Stimulated activated naive CD4-positive, alpha-beta T cell treated with Interleukin-2 at 50 U/mL for 16 hours (primary cell): ENCODE measurements at regions not wholly inside any gene's neighbourhood (a gene's known extent, or its start where the extent isn't known, plus 50 kb on each side); places are given as distances from the start of the nearest gene placed in this dataset.
A peak's percentile ranks its signal among the peaks of the same experiment; 100 is the strongest.
"Not testable (repeated sequence)": the region's sequence is repeated elsewhere in the genome, so short reads cannot be mapped to it uniquely, and the experiment has no call there.

Experiments used
- DNase-seq: peaks from one replicate; lab custom pipeline; 2025; lab: John Stamatoyannopoulos, UW

DNA sequence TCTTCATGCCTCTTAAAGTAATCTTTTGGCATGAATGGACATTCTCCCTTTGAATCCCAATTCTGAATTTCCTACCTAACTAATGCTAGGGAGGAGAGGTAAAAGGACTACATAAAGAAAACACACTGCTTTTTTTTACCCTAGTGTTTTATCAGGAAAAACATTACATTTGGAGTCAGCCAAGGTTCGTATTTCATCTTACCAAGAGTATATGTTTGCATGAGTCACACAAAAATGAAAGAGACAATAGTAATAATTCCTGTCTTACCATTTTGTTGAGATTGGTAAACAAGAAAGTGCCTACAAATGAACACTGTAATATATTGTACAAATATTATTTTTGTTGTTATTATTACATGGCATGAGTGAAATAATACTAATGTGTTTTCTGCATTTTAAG, 112.9 kb upstream of the WARS2 start:
- no peak for DNase-seq

DNA sequence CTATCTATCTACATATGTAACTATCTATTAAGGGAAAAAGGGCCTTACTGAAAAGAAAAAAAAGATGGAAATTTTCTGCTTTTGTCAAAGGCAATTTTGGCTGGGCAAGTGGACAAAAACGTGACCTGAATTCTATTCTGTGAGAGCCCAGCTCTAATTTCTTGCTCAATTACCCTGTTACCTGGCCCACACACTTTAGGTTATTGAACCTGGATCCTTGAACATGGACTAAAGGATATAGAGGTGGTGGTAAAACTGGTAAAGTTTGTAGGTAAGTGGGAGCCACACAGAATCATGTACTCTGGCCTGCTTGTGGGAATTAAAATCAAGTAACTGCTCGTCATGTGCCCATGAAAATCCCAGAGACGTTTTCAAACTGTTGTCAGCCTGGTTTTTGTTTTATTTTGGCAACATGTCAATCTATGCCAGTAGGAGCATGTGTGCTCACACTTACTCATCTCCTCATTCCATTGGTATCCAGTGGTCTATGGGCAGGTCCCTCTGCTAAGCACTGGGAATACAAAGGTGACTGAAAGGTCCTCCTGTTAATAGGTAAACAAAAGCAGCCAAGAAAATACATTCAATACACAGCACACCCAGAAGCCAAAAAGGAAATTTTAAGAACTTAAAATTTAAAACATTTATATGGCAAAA, 113.7 kb upstream of the WARS2 start:
- DNase-seq = no peak

DNA sequence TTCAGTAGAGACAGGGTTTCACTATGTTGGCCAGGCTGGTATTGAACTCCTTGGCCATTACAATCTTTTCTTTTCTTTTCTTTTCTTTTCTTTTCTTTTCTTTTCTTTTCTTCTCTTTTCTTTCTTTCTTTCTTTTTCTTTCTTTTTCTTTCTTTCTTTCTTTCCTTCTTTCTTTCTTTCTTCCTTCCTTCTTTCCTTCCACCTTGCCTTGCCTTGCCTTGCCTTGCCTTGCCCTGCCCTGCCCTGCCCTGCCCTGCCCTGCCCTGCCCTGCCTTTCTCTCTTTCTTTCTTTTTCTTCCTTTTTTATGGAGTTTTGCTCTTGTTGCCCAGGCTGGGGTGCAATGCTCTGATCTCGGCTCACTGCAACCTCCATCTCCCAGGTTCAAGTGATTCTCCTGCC, 112.5 kb upstream of the HAO2 start:
- DNase-seq = not testable (repeated sequence)

DNA sequence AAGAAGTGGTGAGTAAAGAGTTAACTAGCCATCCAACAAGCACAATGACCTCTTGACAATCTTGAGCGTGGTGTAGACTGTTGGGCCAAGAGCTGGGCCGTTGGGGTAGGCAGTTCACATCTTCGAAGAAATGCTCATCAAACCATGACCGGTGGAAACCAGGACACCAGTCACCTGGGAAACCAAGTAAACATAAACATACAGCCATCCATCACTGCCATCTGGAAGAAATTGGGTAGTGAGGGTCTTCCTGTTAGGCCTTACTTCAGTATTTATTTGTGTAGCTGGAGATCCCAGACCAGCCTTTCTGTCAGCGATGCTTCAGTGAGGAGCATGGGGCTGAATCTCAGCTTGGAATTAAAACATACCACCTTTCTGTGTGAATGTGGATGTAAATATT, 108.1 kb upstream of the HAO2 start:
- DNase-seq = no peak

DNA sequence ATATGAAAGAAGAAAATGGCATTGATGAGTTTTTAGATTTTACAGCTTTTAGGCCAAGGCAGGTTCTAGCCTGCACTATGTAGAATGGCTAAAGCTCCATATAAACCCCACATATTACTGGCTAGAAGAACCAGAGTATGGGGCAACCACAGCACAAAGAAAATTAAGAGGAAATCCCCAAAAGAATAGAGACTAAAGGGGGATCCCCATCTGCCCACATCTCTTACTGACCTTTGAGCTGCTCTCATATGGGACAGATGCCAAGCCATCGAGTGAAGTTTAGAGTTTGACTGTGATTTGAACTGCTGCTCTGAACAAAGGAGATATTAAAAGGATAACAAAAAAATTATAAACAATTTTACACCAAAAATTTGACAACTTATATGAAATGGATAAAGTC, 102.2 kb upstream of the HAO2 start:
- DNase-seq = no peak

DNA sequence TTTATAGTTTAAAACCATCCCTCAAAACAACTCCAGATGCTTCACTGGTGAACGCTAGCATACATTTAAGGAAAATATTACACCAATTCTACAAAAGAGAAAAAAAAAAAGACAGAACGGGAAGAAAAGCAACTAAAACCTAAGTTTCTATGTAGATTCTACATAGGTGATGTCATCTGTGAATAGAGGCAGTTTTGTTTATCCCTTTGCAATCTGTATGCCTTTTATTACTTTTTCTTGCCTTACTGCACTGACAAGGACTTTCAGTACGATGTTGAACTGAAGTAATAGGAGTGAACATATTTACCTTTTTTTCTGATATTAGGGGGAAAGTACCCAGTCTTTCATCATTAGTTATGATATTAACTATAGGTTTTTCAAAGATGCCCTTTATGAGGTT, 101.7 kb upstream of the HAO2 start:
- no peak for DNase-seq

DNA sequence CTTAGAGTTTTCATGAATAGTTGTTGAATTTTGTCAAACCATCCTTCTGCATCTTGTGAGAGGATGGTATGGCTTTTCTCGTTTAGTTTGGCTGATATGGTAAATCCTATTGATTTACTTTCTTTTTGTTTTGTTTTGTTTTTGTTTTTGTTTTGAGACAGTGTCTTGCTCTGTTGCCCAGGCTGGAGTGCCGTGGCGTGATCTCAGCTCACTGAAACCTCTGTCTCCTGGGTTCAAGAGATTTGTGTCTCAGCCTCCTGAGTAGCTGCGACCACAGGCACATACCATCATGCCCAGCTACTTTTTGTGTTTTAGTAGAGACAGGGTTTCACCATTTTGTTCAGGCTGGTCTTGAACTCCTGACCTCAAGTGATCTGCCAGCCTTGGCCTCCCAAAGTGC, 101.3 kb upstream of the HAO2 start:
- not testable (repeated sequence) for DNase-seq

DNA sequence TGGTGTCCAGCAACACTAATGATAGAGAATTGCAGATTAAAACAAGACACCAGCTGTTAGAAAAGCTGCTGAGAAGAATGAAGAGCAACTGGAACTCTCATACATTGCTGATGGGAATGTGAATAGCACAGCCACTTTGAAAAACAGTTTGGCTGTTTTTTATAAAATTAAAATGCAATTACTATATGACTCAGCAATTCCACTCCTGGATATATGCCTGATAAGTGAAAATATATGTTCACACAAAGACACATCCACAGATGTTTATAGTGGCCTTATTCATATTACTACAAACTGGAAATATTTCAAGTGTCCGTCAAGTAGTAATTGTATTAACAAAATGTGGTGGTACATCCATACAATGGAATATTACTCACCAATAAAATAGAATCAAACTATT, 99.7 kb upstream of the HAO2 start:
- DNase-seq = no peak

DNA sequence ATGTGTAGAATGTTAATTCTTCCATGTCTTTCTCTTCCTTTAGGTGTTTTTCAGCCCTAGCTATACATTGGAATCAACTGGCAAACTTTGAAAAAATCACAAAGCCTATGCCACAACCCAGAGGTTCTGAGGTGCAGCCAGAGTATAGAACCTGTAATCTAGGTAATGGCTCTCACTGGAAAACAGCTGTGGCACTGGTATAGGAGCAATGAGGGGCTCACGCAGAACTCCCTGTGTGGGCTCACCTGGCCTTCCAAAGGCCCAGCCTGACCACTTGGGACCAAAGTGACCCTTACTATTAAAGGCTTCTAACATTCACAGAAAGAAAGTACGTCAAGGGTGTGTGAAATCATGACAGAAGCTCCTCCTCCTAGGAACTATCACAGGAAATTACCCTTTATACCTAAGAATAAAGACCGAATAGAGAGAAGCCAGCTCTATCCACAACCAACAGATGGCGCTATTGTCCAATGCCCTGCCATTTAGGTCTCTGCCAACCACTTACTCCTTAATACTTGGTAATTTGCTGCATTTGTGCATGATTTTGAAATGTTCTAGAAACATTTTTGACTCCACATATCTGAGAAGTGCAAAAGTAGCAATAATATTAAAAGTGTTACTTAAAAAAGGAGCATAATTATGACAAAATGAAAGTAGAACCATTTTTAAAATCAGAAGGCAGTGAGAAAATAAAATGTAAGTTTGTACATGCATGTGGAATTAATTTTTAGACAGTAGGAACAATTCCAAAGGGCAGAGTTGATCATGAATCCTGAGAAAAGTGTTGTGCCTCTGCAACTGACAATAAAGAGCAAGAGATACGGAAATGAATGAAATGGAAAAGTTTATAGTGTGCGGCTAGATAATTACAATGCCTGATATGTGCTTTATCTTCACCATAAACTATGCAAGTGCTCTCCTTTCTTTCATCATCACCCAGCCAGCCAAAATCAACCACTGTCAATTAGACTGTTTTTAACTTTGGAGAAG, 93.1 kb upstream of the HAO2 start:
- DNase-seq = peak; percentile 9

DNA sequence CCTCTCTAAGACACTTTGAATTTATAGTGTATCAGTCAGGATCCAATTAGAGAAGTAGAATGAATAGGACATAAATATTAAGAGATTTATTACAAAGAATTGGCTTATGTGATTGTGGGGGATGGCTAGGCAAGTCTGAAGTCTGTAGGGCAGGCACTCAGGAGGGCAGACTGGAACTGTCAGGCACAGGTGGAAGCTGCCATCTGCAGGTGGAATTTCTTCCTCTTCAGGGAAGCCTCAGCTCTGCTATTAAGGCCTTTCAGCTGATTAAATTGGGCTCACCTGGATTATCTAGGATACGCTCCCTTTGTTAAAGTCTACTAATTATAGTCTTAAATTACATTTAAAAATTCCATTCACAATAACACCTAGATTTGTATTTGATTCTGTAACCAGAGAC, 92.0 kb upstream of the HAO2 start:
- no peak for DNase-seq

DNA sequence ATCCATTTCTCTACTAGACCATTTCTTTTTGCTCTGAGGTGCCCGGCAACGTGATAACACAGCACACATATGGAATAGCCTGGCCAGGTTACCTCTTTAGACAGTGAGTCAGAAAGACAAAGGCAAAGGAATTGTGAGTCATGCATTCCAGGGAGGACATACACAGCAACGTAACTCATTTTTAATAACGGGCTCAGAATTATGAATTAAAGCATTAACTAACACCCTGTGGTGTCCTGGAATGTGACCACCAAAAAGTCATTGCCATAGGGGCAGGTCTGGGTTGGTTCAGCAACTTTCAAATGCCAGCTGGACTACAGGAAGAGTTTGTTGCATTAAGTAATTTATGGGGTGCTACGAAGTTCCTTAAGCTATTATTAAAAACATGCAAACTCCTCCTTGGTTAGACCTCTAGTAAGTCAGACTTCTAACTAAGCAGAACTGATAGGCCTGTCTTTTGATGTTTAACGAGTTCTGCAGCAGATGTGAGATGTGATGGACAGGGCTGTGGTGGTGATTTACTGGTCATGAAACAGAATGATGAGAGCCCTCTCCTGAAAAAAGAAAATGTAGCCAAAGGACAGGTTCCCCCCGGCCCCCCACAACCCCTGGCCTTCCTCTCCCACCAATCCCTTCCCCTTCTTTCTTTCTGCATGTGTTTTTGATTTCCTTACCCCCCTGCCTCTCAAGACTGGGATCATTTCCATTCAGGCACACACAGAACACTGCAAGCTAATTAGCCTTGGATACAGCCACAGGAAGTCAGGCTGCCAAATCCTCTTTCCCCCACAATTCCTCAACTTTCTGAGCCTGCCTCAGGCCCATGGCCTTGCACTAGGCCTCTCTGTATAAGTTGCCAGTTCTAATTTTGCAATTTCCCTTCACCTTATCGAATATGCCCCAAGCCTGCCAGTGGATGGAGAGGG, 88.9 kb upstream of the HAO2 start:
- no peak for DNase-seq

DNA sequence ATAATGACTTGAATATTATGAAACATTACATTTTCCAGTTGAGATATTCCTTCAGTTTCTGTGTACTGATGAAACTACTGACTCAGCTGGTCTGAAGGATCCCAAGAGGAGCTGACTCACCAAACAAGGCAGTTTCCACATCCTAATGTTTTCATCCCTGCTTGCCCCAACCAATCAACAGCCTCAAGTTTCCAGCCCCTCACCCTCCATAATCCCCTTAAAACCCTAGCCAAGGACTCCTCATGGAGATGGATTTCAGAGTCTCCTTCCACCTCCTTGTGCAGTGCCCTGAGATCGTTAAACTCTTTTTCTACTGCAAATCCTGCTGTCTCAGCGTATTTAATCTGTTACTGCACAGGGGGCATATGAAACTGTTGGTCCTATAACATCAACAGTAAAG, 83.1 kb upstream of the HAO2 start:
- DNase-seq = no peak

DNA sequence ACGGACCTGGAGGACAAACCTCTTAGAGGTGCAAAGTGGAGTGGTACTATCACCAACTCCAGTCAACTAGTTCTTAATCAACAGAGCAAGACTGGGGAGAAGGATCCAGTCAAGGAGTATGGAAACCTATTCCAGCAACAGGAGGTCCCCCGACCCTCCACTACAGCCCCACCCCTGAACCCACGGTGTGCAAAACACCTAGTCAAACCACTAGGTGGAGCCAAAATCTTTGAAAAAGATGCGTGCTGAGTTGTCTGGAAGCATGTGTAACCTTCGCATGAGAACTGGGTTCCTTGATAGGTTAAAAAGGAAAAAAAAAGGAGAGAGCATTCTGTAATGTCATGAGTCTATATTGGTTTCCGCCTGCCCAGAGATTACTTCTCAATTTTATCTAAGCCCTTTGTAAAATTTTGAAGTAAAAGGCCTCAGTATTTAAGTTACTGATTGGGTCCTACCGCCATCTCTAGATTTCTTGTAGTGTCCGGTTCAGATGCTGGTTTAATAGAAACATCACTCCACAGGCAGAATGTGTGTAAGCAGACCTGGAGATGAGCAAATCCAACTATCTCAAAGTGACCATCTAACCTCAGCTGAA, 81.9 kb upstream of the HAO2 start:
- no peak for DNase-seq

DNA sequence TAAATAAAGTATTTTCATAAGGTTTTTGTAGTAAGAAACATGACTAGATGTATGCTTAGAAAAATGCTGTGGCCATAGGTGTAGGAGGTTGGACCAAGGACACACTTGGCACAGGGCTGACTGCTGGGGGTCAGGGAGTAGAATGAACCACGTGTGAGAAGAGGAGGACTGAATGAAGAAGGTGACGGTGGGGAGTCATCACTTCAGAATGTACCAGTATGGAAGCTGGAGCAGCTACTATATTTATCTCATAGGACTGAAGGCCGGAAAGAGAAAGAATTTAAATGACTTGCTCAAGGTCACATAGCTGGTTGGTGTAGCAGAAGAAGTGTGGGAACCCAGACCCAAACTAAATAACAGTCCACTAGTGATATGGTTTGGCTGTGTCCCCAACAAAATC, 79.8 kb upstream of the HAO2 start:
- DNase-seq = no peak

DNA sequence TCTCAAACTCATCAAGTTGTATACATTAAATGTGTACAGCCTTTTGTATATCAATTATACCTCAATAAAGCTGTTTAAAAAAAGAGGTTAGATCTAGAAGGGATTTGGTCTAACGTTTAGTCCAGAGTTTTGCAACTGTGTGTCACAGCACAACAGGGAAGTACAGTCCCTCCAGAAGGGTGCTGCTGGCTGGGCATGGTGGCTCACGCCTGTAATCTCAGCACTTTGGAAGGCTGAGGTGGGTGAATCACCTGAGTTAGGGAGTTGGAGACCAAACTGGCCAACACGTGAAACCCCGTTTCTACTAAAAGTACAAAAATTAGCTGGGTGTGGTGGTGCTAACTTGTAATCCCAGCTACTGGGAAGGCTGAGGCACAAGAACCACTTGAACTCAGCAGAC, 78.3 kb upstream of the HAO2 start:
- DNase-seq = no peak

DNA sequence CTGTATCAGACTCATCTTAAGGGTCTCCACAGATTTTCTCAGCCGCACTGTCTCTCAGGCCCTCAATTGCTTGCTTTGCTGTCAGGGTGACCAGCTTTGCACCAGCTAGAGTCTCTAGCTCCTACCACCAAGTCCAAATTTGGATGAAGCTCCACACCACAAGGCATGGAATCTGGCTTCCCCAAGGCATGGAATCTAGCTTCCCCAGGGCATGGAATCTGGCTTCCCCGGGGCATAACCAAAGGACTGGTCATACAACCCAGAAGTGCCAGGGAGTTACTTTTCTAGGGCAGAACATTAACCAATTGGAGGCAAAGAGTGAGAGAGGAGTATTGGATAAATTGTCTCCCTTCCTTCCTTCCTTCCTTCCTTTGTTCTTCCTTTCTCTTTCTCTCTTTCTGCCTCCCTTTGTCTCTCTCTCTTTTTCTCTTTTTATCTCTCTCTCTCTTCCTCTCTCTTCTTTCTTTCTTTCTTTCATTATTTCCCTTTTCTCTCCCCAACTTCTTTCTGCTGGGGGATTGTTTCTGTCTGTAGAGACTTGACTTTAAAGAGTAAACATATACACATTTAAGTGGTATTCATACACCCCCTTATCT, 76.9 kb upstream of the HAO2 start:
- no peak for DNase-seq

DNA sequence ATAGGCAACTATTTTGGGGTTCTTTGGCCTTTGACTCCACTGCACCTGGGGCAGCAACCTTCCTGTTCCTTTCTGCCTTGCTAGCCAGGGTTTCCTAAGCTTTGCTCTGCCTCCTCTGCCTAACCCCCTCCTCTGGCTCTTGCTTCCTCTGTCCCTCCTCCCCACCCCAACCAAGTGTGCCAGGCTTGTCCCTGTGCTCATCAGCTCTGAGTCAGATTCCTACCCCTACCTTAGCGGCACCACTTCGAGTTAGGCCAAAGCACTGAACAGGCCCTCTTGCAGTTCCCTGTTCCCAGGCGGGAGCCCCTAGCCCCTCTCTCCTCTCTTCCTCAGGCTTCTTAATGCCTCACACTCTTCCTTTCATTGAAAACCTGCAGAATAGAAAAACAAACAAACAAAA, 74.8 kb upstream of the HAO2 start:
- DNase-seq = no peak

DNA sequence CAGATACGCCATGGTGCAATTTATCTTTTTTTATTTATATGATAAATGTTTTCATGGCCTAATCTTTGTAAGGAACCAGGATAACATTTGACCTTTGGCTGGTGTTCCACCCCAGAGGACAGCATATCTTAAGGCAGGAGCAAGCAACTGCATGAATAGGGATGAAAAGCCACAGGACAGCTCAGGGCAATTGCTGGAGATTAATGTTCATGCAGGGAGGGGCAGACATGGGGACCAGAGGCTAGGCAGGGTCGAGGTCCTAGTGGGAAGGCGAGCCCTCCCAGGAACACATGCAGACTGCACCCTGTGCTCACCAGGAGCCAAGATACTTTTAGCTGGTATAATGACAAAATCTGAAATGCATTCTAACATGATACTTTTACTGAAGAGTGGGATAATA, 74.4 kb upstream of the HAO2 start:
- DNase-seq = no peak

DNA sequence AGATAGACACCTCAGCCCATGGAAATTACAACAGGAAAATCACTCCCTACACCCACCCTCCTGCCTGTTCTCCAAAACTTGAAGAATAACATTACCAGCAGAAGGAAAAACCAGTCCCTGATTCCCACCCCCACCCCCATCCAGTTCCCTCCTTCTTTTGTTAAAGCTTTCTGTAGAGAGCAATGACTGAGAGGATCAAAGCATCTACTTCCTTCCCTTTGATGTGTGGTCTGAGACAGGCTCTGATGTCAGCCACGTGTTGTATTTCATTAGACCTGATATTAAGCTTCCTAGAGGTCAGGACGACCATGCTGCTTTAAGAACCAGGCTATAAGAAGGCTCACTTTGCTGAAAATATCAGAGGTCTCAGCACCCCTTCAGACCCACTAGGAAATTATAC, 73.9 kb upstream of the HAO2 start:
- no peak for DNase-seq

DNA sequence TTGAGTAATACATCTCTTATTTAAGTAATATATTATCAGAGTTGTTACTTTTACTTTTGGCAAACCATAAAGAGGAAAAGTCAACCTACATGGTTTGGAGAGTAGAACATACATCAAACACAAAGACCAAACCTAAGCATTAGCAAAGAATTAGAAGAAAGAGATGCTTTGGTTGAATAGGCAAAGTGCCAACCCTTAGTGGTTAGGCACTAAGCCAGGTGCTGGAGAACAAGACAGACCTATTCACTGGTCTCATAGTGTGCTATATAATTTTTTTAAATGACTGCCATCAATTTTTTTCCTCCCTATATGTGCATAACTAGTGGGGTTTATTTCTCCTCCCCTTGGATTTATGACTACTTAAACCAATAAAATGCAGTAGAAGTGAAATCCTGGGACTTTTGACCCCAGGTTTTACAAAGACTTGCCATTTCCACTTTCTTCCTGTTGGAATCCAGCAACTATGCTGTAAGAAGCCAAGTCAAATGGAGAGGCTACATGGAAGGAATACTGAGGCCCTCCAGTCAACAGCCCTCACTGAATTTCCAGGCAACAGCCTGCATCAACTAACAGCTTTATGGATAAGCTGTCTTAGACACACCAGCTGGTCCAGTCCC, 69.8 kb upstream of the HAO2 start:
- DNase-seq = no peak

DNA sequence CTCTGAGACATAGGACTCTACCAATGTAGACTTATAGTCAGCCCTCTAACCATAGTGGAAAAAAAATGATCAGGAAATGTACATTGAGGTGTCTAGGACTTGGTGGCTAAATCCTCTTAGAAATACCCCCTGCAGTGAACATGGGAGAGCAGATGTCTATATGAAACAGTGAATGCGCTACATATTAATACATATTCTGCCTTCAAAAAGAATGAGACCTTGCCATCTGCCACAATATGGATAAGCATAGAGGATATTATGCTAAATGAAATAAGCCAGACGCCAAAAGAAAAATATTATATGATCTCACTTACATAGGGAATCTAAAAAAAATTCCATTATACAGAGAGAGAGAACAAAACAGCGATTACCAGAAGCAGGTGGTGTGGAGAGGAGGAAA, 66.6 kb upstream of the HAO2 start:
- DNase-seq = no peak
